ENCODE measurements at regions not wholly inside any gene's neighbourhood (a gene's known extent, or its start where the extent isn't known, plus 50 kb on each side); places are given as distances from the start of the nearest gene placed in this dataset.

DNA sequence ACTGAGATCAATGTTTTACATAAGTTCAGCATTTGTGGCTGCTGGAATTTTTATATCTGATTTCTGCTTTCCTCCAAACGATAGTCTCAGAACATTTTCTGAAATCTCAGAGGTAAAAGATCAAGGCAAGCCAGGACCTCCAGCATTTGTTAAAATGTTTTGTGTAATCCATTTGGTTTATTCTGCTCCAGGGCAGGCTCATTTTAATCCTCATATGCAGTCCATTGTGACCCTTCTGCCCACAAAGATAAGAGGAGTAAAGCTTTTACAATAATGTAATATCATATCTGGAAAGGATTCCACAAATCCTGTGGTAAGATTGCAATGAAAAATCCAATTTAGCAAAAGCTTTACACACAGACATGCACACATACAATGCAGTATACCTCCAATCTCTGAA is 55.3 kb upstream of the KCNH5 start:
- ChIA-PET POLR2A (no interaction called here), CTCF (no interaction called here)
- no peak overlapping the region for H3K4me3 ChIP-seq (ENCODE audit: low read depth, low read length)
- H3K4me1 ChIP-seq (ENCODE audit: control insufficient read depth, insufficient read depth, low read length), result no peaks in the 10 kb centered on the region
- H3K9me3 ChIP-seq (ENCODE audit: control insufficient read depth, insufficient read depth, low read depth, low read length), result no peaks in the 10 kb centered on the region
- no peak for TF ChIP-seq ZNF777 (tag by site-specific recombination; IDR thresholded peaks at IDR 0.05; ENCODE audit: borderline replicate concordance)
- TF ChIP-seq ZFHX2 (tag by site-specific recombination; conservative IDR thresholded peaks at IDR 0.05), result no peak
- TF ChIP-seq EGR2 (tag by site-specific recombination; IDR thresholded peaks at IDR 0.05; ENCODE audit: low read depth), result no peak
- no peak for TF ChIP-seq ZNF175 (tag by site-specific recombination; IDR thresholded peaks at IDR 0.05)
- TF ChIP-seq ZNF133 (tag by site-specific recombination; IDR thresholded peaks at IDR 0.05), result no peak
- TF ChIP-seq BCL11A (tag by site-specific recombination; IDR thresholded peaks at IDR 0.05; ENCODE audit: low read depth), result no peak
- TF ChIP-seq SP2 (tag by site-specific recombination; IDR thresholded peaks at IDR 0.05), result no peak
- no peak for TF ChIP-seq ZNF311 (tag by site-specific recombination; IDR thresholded peaks at IDR 0.05; ENCODE audit: borderline replicate concordance)
- no peak for TF ChIP-seq ZNF404 (tag by site-specific recombination; IDR thresholded peaks at IDR 0.05)
- TF ChIP-seq GLIS1 (tag by site-specific recombination; IDR thresholded peaks at IDR 0.05), result no peak
- TF ChIP-seq, protein P1, sequence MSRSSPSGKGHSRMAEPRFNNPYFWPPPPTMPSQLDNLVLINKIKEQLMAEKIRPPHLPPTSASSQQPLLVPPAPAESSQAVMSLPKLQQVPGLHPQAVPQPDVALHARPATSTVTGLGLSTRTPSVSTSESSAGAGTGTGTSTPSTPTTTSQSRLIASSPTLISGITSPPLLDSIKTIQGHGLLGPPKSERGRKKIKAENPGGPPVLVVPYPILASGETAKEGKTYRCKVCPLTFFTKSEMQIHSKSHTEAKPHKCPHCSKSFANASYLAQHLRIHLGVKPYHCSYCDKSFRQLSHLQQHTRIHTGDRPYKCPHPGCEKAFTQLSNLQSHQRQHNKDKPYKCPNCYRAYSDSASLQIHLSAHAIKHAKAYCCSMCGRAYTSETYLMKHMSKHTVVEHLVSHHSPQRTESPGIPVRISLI (tag by site-specific recombination; IDR thresholded peaks at IDR 0.05), result no peak
- TF ChIP-seq YY2 (tag by site-specific recombination; IDR thresholded peaks at IDR 0.05), result no peak
- H3K27ac ChIP-seq (ENCODE audit: extremely low read depth, low read depth, low read length), result no peak overlapping the region
- no peaks in the 10 kb centered on the region for H3K36me3 ChIP-seq (ENCODE audit: control insufficient read depth in 2 of 2, insufficient read depth in 1 of 2, low read length in 2 of 2)

DNA sequence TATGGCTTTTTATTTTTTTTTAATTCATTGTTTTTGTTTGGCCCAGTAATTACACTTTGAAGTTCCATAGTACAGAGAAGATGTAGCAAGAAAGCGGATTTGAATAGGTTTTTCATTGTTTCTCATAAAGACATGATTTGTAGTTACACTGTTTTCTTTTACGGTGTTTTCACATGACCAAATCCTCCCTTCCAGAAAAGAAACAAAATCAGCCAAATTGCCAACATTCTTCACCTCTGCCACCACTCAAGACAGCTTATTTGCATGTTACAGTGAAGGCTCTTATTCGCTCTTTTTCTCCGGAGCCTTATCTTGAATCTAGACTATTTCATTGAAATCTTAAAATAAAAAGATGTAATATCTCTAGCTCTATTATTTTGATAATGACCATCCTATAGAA is 50.9 kb upstream of the KCNH5 start:
- ChIA-PET POLR2A (no interaction called here), CTCF (no interaction called here)
- H3K4me3 ChIP-seq (ENCODE audit: low read depth, low read length), result no peak overlapping the region
- no peak for TF ChIP-seq ZNF530 (tag by site-specific recombination; IDR thresholded peaks at IDR 0.05; ENCODE audit: low read depth)
- TF ChIP-seq ZNF2 (tag by site-specific recombination; IDR thresholded peaks at IDR 0.05), result no peak
- no peak for TF ChIP-seq ZNF404 (tag by site-specific recombination; IDR thresholded peaks at IDR 0.05)
- no peak for TF ChIP-seq ZNF248 (tag by site-specific recombination; IDR thresholded peaks at IDR 0.05)
- no peak for TF ChIP-seq WT1 (tag by site-specific recombination; IDR thresholded peaks at IDR 0.05)
- TF ChIP-seq ZNF19 (tag by site-specific recombination; IDR thresholded peaks at IDR 0.05; ENCODE audit: low read depth), result no peak
- no peak for TF ChIP-seq GLI4 (tag by site-specific recombination; IDR thresholded peaks at IDR 0.05)
- TF ChIP-seq MEIS1 (CRISPR knock-in tag; IDR thresholded peaks at IDR 0.05; ENCODE audit: borderline replicate concordance), result no peak
- TF ChIP-seq REPIN1 (tag by site-specific recombination; IDR thresholded peaks at IDR 0.05; ENCODE audit: low read depth), result no peak
- no peak for TF ChIP-seq TRIM28 (IDR thresholded peaks at IDR 0.05; ENCODE audit: borderline replicate concordance, low read length)
- no peak for TF ChIP-seq ZNF10 (tag by site-specific recombination; IDR thresholded peaks at IDR 0.05)
- TF ChIP-seq OSR2 (tag by site-specific recombination; IDR thresholded peaks at IDR 0.05), result no peak
- no peak for TF ChIP-seq ZNF292 (tag by site-specific recombination; IDR thresholded peaks at IDR 0.05; ENCODE audit: borderline replicate concordance, low read depth)
- no peak for TF ChIP-seq ZNF266 (tag by site-specific recombination; IDR thresholded peaks at IDR 0.05; ENCODE audit: low read depth)
- H3K36me3 ChIP-seq (ENCODE audit: control insufficient read depth in 2 of 2, insufficient read depth in 1 of 2, low read length in 2 of 2), result no peaks in the 10 kb centered on the region
- H3K9me3 ChIP-seq (ENCODE audit: control insufficient read depth, insufficient read depth, low read depth, low read length), result no peaks in the 10 kb centered on the region
- H3K4me1 ChIP-seq (ENCODE audit: control insufficient read depth, insufficient read depth, low read length), result no peaks in the 10 kb centered on the region
- no peak overlapping the region for H3K27ac ChIP-seq (ENCODE audit: extremely low read depth, low read depth, low read length)

Measured in HEK293 (cell line).